ENCODE measurements at regions not wholly inside any gene's neighbourhood (a gene's known extent, or its start where the extent isn't known, plus 50 kb on each side); places are given as distances from the start of the nearest gene placed in this dataset.
"Not testable (repeated sequence)": the region's sequence is repeated elsewhere in the genome, so short reads cannot be mapped to it uniquely, and the experiment has no call there.

GRCh38 chr15:77839456-77839855 lies 206.7 kb upstream of the LINGO1 start:
- no peak for DNase-seq

DNA sequence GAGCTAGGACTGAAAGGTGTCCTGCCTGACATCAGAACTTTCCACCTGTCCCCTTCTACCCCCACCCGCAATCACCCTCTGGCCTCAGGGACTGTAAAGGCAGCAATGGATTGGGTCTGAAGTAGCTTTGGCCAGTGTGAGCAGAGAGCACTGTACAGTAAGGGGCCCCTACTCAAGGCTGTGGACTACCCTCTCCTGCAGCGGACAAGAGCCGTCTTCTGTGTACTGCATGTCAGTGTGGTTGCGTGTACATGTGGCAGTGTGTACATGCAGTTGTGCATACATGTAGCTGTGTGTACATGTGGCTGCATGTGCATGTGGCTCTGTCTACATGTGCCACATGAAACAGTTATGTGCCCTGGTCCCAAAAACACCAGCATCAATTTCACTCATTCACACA lies 205.9 kb upstream of the LINGO1 start:
- no peak for DNase-seq

DNA sequence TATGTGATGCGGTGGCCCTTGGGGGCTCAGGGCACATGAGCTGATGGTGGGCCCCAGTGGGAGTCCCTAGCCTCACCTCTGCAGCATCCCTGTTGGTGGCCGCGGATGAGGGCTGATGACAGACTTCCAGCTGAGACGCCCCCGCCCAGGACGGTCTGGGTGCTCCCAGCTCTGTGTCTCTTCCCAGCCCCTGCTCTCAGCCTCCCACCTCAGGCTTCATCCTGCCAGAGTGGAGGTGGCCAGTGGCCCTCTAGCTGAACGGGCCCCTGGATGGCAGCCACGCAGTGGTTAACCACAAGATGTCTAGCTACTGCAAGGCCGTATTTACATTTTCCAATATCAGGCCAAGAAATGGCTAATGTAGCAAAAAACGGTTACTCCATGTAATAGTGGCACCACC lies 205.3 kb upstream of the LINGO1 start:
- DNase-seq = no peak

GRCh38 chr15:77837649-77838025 lies 204.9 kb upstream of the LINGO1 start:
- DNase-seq = no peak

DNA sequence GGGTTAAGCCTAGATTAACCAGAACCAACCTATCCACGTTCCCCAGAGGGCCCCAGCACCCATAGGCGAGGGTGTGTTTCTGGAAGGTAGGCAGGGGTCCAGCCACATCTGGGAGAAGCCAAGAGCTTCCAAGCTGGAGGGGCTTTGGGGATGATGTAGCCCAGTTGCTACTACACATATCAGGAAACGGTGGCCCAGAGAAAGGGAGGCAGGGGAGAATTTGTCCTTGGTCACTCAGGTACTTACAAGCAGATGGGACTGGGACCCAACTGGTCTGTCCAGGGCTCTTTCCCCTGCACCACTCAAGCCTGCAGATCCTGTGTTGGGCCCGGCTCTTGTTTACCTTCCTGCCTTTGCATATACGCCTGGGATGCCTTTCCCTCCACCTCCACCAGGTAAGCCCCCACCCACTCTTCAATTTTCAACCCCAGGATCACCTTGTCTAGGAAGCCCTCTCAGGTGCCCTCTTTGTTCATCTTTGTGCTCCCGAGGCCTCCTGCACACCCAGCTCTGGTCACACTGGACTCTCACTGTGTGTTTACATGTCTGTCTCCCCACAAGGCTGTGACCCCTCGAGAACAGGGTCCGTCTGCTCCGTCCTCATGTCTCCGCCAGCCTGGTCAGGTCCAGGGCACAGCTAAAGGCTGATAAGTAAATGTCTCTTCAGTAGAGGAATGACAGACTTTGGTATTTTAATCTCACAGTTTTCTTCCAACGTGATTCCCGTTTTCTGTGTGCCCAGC lies 204.4 kb upstream of the LINGO1 start:
- DNase-seq = no peak

DNA sequence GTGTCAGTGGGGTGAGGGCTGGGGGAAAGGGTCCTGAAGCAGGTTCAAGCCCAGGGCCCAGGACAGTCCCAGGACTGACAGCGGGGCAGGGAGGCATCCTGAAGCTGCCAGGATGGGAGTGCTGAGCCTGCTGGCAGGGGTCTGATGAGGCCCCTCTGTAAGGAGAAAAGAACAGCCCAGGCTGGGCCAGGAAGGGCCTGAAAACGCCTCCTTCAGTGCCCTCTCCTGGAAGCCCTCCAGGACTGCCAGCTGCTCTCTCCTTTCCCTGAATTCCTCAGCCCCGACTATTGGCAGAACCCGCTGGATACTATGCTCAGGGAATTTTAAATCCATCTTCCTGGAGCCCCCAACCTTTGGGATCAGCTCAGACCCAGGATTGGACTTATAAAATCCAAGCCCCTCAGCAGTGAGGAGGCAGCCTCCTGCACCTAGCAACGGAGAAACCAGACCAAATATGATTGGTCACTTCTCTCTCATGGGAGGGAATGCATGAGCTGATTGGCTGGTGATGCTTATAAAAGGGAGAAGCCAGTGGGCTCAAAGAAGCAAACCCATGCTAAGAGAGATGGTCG lies 203.5 kb upstream of the LINGO1 start:
- DNase-seq = peak; percentile 41

- DNase-seq = no peak
These were observed 201.7 kb upstream of the LINGO1 start for GRCh38 chr15:77834276-77834990.

DNA sequence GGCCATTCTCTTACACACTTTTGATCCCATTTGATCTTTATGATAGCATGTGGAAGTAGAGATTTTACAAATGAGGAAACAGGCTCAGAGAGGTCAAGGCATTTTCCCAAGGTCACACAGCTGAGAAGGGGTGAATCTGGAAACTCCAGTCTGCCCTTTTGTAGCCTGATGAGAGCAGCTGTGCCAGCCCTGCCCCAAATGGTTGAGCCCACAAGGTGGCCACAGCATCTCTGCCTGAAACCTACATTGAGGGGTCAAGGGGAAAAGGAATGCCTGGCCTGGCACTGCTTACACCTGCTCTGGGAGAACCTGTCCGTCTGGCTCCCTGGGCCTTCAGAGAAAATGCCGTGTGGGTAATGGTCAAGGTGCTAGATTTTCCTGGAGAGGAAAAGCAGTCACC lies 200.2 kb upstream of the LINGO1 start:
- no peak for DNase-seq

DNA sequence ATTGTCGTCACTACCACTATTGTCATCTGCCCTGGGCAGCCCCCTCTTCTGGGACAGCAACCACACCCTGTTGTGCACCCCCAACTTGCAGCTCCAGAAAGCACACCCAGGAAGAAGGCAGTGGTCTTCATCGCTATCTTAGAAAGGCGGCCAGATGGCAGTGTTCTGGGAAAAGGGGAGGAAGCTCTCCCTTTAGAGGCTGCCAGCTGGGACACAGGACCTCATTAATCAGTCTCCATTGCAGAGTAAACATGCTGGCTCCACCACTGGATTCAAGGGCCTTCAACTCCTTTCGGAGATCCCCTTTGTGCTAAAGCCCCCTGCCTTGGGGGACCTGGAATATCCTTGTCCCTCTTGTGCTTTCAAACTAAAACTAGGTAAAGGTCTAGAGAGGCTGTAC lies 199.3 kb upstream of the LINGO1 start:
- DNase-seq = peak; percentile 47

DNA sequence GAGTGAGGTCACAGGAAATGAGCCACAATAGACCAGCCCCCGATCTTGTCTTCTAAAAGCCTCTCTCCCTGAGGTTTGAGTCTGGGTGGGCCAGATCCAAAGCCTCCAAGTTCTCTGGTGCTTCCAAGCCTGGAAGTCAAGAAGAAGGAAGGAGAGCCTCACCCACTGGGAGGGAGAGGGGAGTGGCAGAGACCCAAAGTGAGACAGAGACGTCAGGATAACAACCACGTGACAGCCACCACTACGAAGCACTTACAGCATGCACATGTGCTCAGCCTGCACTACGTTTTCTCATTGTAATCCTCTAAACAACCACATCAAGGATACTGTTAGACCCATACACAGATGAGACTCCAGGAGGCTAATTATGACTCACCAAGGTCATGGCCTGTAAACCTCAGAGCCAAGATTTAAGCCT lies 197.3 kb upstream of the LINGO1 start:
- DNase-seq = no peak

GRCh38 chr15:77829331-77829730 lies 196.6 kb upstream of the LINGO1 start:
- DNase-seq = not testable (repeated sequence)

DNA sequence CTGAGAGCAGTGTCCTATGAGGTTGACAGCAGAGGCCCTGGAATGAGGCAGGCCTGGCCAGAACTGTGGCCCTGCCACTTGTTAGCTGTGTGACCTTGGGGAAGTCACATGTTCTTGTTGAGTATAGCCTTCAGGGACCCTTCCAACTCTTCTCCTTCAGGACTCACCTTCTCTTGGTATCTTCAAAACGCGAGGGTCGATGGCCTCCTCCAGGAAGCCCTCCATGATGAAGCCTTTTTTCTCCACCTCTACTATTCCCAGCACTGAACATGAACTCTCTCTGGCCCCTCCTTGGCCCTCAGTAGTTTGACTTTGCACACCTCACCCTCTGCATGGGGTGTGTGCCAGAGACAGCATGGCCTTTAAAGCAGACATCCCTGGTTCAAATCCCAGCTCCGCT lies 195.1 kb upstream of the LINGO1 start:
- no peak for DNase-seq

DNA sequence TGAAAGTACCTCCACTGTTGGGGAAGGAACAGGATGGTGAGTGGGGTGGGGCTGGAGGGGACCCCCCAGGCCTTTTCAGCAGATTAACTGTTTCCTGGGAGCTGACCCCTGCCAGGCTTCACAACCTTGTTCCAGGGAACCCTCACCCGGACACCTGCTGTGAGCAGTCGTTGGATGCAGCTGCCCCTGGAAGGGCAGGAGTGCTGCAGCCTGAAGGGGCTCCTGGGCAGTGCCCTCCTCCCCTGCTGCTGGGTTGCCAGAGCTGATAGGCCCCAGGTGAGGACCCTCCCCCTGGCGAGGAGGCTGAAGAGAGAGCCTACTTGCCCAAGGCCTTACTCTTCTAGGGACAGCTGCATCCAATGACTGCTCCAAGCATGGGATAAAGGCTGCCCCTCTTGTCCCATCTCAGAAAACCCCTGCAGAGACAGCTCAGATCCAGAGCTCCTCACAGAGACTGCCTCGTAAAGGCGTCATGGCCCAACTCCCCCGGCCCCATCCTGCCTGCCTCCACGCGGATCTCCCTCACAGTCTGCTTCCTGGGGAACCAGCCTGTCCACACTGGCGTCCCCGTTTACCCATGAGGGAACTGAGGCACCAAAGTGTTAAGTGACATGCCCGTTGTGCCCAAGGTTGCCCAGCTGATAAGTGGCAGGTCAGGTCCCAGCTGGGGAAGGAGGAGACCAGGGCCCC lies 193.4 kb upstream of the LINGO1 start:
- no peak for DNase-seq

DNA sequence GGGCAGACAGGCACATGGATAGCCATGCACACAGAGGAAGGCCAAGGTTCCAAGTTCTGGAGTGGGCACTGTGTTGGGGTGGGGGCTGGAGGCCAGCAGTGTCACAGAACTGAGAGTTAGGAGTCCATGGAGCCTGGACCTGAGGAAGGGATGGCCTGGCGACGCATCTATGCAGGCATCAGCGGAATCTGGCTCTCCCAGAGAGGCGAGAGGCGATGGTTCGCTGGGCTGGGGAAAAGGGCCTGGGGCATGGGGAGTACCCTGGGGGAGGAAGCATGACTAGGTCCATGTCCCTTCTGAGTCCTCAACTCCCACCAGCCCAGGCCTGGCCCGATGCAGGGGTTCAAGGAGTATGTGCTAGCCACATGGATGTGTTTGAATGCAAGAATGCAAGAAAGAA lies 192.8 kb upstream of the LINGO1 start:
- no peak for DNase-seq

DNA sequence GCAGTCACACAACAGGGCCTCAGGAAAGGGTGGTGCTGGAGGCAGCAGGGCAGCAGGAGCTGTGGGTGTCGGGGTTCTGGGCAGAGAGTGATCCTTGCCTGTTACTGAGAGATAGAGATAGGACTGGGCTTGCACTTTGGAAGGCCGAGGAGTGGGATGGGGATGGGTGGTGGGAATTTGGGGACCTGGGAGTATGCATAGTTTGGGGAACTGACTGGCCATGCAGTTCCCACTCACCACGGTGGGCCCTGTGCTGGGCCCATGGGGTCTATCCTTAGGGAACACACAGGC lies 192.5 kb upstream of the LINGO1 start:
- DNase-seq = no peak

DNA sequence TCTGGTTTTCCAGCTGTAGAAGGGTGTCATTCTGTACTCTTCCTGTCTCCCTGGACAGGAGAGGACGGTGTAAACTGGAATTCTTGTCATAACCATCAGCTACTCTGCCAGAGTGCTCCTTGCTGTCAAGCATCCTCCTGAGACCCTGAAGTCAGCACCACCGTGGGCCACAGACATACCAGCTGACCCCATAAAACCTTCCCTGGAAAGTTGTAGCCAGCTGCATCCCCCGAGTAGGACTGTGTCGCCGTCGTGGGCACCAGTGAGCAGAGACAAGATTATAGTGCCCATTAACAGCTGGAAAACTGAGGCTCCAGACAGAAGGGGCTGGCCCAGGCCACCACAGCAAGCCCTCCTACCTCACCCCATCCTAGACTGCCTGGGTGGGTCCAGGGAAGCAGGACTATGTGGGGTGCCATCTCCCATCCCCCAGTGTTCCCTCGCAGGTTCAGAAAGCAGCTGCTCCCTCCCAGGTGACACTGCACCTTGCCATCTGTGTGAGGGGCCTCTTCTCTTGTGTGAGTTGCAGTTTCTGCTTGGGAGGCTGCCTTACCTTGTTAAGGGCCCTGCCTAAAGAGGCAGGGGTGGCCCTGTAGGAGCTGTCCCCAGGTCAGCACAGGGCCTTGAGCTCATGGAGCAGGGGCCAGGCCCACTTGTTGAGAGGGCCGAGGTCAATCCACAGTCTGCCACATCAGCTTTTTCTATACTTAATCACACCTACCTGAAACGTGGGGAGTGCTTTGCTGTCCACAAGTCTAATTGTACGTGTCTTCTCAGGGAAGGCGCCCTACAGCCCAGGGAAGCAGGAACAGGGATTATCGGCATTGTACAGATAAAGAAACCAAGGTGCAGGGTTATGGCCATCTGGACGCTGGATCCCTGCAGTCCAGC lies 191.9 kb upstream of the LINGO1 start:
- DNase-seq = no peak

GRCh38 chr15:77823736-77824135 lies 191.0 kb upstream of the LINGO1 start:
- DNase-seq = no peak

DNA sequence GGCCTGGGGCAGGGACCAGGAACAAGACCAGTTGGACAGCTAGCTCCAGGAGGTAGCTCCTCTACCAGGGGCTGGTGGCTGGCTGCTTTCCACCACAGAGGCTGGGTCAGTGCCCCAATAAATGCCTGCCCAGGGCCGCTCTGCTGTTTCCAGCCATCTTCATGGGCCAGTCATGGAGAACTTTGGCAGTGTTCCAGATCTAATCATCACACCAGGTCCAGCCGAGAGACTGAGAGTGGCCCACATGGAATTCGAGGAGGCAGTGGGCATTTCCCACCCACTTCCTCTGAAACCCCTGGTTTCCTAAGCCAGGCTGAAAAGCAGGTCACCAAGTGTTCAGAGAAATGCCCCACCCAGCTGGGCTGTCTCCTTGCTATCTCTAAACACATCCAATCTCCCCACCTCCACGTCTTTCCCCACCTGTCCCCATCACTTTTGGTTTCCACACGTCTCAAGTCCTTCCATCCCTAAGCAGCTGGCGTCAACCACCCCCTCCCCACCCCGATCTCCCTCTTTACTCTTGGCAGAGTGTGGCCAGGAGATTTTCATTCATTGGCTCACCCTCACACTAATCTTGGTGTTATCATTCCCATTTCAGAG lies 190.0 kb upstream of the LINGO1 start:
- no peak for DNase-seq

DNA sequence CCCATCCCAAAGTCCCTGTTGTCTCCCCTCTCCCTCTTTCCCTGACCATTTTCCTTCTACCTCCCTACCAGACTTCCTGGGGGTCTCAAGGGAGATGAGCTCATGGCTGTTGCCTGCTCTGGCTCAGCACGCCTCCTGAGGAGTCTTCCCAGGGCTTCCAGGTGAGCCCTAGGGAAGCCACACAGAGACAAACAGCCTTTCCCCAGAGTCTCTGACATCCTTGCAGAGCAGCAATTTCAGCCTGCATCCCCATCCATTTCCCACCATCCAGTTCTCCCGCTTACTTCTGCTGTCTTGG lies 189.2 kb upstream of the LINGO1 start:
- DNase-seq = no peak

DNA sequence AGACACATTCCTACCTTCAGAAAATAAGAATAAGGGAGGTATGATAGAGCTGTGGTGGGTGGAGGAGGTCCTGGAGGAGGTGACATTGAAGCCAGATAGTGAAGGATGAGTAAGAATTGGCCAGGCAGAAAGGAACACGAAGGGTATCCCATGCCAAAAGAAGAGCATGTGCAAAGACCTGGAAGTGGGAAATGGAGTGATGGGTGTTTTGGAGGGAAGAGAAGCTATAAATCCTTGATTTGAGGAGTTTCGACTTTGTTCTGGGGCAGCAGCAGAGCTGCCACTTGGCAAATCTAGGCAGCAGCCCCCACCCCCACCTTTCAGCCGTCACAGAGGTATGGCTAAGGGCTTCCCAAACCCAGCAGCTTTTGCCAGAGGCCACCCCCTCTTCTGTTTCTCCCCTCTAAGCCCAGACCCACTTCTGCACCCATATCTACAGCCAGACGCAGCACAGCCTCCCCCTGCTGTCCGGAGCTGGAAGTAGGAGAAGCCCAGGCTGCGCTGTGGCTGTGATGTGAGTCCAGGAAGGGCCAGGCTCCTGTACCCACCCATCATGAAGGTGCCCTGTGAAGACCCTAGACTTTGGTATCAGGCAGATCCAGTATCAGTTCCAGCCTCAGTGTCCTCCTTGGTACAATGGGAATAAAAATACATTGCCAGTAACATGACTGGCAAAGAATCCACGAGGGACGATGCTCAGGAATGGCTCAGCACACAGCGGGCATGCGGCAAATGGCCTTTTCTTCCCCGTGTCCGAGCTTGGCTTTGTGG lies 188.7 kb upstream of the LINGO1 start:
- DNase-seq = peak; percentile 56

All from left kidney (tissue), 1 donor.